CD4-positive, CD25-positive, alpha-beta regulatory T cell (primary cell): ENCODE measurements at regions not wholly inside any gene's neighbourhood (a gene's known extent, or its start where the extent isn't known, plus 50 kb on each side); places are given as distances from the start of the nearest gene placed in this dataset.

Experiments
- ATAC-seq, 2 donors: fragments of 150-1000 bp; cut with Tn5 transposase; one replicate each; pipeline ENCODE4 v1.10.0; 2021; ENCODE audit warnings: low read depth in 2 of 2, moderate number of reproducible peaks in 2 of 2, moderate library complexity in 1 of 2
- DNase-seq, 3 donors: peaks; one replicate each; pipeline versions ENCODE4 v3.0.0 to v3.0.0-alpha.2; 2012 to 2022; ENCODE audit warnings: mixed read lengths in 1 of 3
- H3K27ac ChIP-seq: one replicate; pipeline ENCODE4 v1.7.0; 2013; ENCODE audit warnings: mild to moderate bottlenecking, low read length; ENCODE audit not compliant: insufficient read depth, poor library complexity, severe bottlenecking
- H3K27me3 ChIP-seq: one replicate; pipeline ENCODE4 v1.7.0; 2013; ENCODE audit warnings: low read length; ENCODE audit not compliant: control insufficient read depth, insufficient read depth
- H3K36me3 ChIP-seq: one replicate; pipeline ENCODE4 v1.7.0; 2013; ENCODE audit warnings: mild to moderate bottlenecking, low read length, moderate library complexity; ENCODE audit not compliant: control insufficient read depth, insufficient read depth
- H3K4me1 ChIP-seq: 2 replicates; pipeline ENCODE4 v1.7.0; 2013; ENCODE audit warnings: mild to moderate bottlenecking, low read length; ENCODE audit not compliant: insufficient read depth, control insufficient read depth, poor library complexity, severe bottlenecking
- H3K4me3 ChIP-seq: one replicate; pipeline ENCODE4 v1.7.0; 2013; ENCODE audit warnings: low read depth, mild to moderate bottlenecking, low read length, moderate library complexity
- H3K9me3 ChIP-seq, 2 experiments: 1 replicate in 1 of 2; 2 replicates in 1 of 2; pipeline ENCODE4 v1.7.0; 2013; ENCODE audit warnings: low read length in 2 of 2, mild to moderate bottlenecking in 1 of 2, moderate library complexity in 1 of 2; ENCODE audit not compliant: control insufficient read depth in 2 of 2
- H3K27ac Mint-ChIP-seq, 3 donors: one replicate each; pipeline ENCODE4 v1.8.0; 2020 to 2022; ENCODE audit warnings: mild to moderate bottlenecking in 3 of 3, mixed read lengths in 3 of 3, moderate library complexity in 2 of 3
- H3K27me3 Mint-ChIP-seq: one replicate; pipeline ENCODE4 v1.8.0; 2022; ENCODE audit warnings: mild to moderate bottlenecking, mixed read lengths
- H3K36me3 Mint-ChIP-seq: one replicate; pipeline ENCODE4 v1.8.0; 2020; ENCODE audit warnings: mixed read lengths
- H3K4me1 Mint-ChIP-seq, 4 donors: one replicate each; pipeline ENCODE4 v1.8.0; 2020 to 2022; ENCODE audit warnings: mixed read lengths in 4 of 4, mild to moderate bottlenecking in 1 of 4
- H3K4me3 Mint-ChIP-seq, 4 donors: one replicate each; pipeline ENCODE4 v1.8.0; 2020 to 2022; ENCODE audit warnings: mild to moderate bottlenecking in 4 of 4, mixed read lengths in 4 of 4, moderate library complexity in 3 of 4
- H3K9me3 Mint-ChIP-seq, 7 donors: one replicate each; pipeline ENCODE4 v1.8.0; 2020 to 2022; ENCODE audit warnings: mixed read lengths in 7 of 7, mild to moderate bottlenecking in 3 of 7, moderate library complexity in 2 of 7

DNA sequence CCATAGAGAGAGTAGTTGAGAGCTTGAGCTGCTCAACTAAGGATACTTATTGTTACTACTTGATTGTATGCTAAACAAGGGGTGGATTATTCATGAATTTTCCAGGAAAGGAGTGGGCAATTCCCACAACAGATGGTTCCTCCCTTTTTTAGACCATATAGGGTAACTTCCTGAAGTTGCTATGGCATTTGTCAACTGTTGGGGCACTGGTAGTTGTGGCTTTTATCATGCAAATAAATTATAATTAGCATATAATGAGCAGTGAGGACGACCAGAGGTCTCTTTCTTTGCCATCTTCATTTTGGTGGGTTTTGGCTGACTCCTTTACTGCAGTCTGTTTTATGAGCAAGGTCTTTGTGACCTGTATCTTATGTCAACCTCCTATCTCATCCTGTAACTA, 1403.5 kb upstream of the PABPC4L start:
- ATAC-seq (no peak), DNase-seq (no peak)
- no peak overlapping the region for H3K27ac ChIP-seq
- Mint-ChIP-seq H3K36me3 (no peaks in the 10 kb centered on the region), H3K27me3 (no peaks in the 10 kb centered on the region), H3K9me3 (peaks cover 0 to 2% (median 0%) of the 10 kb centered on the region in 7 donors), H3K4me1 (no peaks in the 10 kb centered on the region), H3K27ac (no peak overlapping the region), H3K4me3 (no peak overlapping the region)
- H3K36me3 ChIP-seq: no peaks in the 10 kb centered on the region
- no peaks in the 10 kb centered on the region for H3K27me3 ChIP-seq
- H3K4me3 ChIP-seq: no peak overlapping the region
- H3K4me1 ChIP-seq: no peaks in the 10 kb centered on the region
- peaks cover 0 to 8% of the 10 kb centered on the region in 2 experiments for H3K9me3 ChIP-seq

DNA sequence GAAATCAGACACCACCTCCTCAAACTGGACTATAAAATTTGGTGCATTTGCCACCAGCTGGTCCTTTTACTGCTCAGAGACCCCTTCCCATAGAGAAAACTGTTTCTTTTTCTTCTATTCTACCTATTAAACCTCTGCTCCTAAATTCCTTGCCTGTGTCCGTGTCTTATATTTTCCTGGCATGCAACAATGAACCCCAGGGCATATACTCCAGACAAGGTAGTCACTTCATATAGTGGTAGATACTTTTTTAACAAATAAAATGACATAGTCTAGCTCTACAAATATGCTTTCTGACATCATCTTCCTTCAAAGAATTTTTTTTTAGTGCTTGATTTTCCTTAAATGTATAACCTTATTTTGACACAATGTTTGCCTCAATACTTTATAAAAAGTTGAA, 1402.9 kb upstream of the PABPC4L start:
- Mint-ChIP-seq H3K4me3 (peak overlapping the region in 1 of 4 donors; percentile 10), H3K9me3 (peaks cover 0 to 4% (median 0%) of the 10 kb centered on the region in 7 donors), H3K4me1 (no peaks in the 10 kb centered on the region), H3K27ac (no peak overlapping the region), H3K36me3 (no peaks in the 10 kb centered on the region), H3K27me3 (no peaks in the 10 kb centered on the region)
- Histone ChIP-seq H3K27ac (no peak overlapping the region), H3K4me3 (no peak overlapping the region), H3K36me3 (no peaks in the 10 kb centered on the region), H3K9me3 (peaks cover 0 to 8% of the 10 kb centered on the region in 2 experiments), H3K4me1 (no peaks in the 10 kb centered on the region), H3K27me3 (no peaks in the 10 kb centered on the region)
- ATAC-seq: no peak
- DNase-seq: no peak

DNA sequence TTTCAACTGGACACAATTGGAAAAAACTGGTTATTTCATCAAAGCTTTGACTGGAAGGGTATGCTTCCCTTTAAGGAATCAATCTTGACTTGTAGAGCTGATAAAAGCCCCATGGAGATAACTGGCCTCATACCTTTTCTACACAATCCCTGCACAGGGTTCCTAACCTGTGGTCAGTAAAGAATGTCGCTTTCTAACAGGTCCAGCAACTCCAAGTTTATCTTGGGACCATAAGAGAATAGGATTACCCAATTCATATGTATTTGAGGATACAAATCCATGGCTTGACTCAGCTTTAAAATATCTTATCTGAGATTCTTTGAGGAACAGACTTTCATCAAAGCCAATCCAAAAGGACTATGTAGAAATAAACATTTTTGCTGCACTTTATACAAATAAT, 1399.8 kb upstream of the PABPC4L start:
- Histone ChIP-seq H3K9me3 (peaks cover 0 to 17% of the 10 kb centered on the region in 2 experiments), H3K27me3 (no peaks in the 10 kb centered on the region), H3K36me3 (no peaks in the 10 kb centered on the region), H3K4me1 (no peaks in the 10 kb centered on the region), H3K4me3 (no peak overlapping the region), H3K27ac (no peak overlapping the region)
- Mint-ChIP-seq H3K36me3 (no peaks in the 10 kb centered on the region), H3K4me3 (no peak overlapping the region), H3K4me1 (no peaks in the 10 kb centered on the region), H3K9me3 (peaks cover 0 to 9% (median 2%) of the 10 kb centered on the region in 7 donors), H3K27me3 (no peaks in the 10 kb centered on the region), H3K27ac (no peak overlapping the region)
- DNase-seq (no peak), ATAC-seq (no peak)

DNA sequence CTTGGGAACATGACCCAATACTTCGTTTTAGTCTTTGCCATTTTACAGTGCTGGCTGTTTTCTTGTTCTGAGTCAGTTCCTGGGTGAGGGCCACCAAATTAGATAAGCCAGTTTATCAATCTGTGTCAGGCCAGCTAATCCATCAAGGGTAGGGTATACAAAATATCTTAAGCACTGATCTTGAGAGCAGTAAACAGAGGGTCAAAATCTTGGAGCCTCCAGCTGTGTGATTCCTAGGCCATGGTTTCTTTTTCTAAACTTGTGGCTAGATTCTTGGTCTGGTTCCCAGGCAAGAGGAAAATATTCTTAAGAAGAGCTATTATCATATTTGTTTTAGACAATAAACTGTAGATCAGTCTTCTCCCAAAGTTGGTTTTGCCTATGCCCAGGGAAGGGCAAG, 1396.6 kb upstream of the PABPC4L start:
- peaks cover 0 to 22% (median 6%) of the 10 kb centered on the region in 7 donors for H3K9me3 Mint-ChIP-seq
- H3K4me3 ChIP-seq: no peak overlapping the region
- H3K27me3 ChIP-seq: no peaks in the 10 kb centered on the region
- ATAC-seq (no peak), DNase-seq (no peak)
- H3K4me1 Mint-ChIP-seq: no peaks in the 10 kb centered on the region
- peaks cover 0 to 13% of the 10 kb centered on the region in 2 experiments for H3K9me3 ChIP-seq
- no peaks in the 10 kb centered on the region for H3K27me3 Mint-ChIP-seq
- H3K36me3 Mint-ChIP-seq: no peaks in the 10 kb centered on the region
- no peak overlapping the region for H3K27ac Mint-ChIP-seq
- H3K4me3 Mint-ChIP-seq: no peak overlapping the region
- H3K27ac ChIP-seq: no peak overlapping the region
- no peaks in the 10 kb centered on the region for H3K4me1 ChIP-seq
- no peaks in the 10 kb centered on the region for H3K36me3 ChIP-seq

DNA sequence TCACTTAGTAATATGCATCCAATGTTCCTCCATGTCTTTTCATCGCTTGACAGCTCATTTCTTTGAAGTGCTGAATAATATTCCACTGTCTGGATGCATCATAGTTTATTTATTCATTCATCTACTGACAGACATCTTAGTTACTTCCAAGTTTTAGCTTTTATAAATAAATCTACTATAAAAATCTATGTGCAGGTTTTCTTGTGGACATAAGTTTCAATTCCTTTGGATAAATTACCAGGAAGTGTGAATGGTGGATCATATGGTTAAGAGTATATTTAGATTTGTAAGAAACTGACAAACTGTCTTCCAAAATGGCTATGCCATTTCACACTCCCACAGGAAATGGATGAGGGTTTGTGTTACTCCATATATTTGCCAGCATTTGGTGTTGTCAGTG, 1392.9 kb upstream of the PABPC4L start:
- no peak for ATAC-seq
- H3K4me3 ChIP-seq: no peak overlapping the region

DNA sequence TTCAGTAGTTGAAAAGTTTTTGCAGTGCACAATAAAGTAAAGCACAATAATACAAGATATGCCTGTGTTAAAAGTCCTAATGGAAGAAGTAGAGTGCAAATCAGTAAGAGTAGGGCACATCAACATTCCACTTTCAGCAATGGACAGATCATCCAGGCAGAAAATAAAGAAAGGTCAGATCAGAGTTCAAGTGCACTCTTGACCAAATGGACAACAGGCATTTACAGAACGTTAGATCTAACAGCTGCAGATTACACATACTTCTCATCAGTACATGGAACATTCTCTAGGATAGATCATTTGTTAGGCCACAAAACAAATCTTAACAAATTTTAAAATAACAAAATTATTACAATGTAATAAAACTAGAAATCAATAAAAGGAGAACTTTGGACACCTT, 1373.5 kb upstream of the PABPC4L start:
- H3K9me3 Mint-ChIP-seq: peaks cover 0 to 17% (median 3%) of the 10 kb centered on the region in 7 donors
- H3K36me3 Mint-ChIP-seq: no peaks in the 10 kb centered on the region
- ATAC-seq (no peak), DNase-seq (no peak)
- Histone ChIP-seq H3K9me3 (no peaks in the 10 kb centered on the region), H3K27me3 (no peaks in the 10 kb centered on the region), H3K4me1 (no peaks in the 10 kb centered on the region), H3K27ac (no peak overlapping the region), H3K36me3 (no peaks in the 10 kb centered on the region), H3K4me3 (no peak overlapping the region)
- H3K4me1 Mint-ChIP-seq: no peaks in the 10 kb centered on the region
- no peak overlapping the region for H3K27ac Mint-ChIP-seq
- H3K27me3 Mint-ChIP-seq: no peaks in the 10 kb centered on the region
- H3K4me3 Mint-ChIP-seq: no peak overlapping the region

More for the DNA sequence above, 1392.9 kb upstream of the PABPC4L start:
- H3K4me3 Mint-ChIP-seq: no peak overlapping the region
- H3K4me1 Mint-ChIP-seq: no peaks in the 10 kb centered on the region
- Histone ChIP-seq H3K36me3 (no peaks in the 10 kb centered on the region), H3K4me1 (no peaks in the 10 kb centered on the region), H3K27ac (no peak overlapping the region), H3K9me3 (peaks cover 0 to 13% of the 10 kb centered on the region in 2 experiments), H3K27me3 (no peaks in the 10 kb centered on the region)
- no peaks in the 10 kb centered on the region for H3K36me3 Mint-ChIP-seq
- no peak for DNase-seq
- H3K9me3 Mint-ChIP-seq: peaks cover 0 to 27% (median 6%) of the 10 kb centered on the region in 7 donors
- no peak overlapping the region for H3K27ac Mint-ChIP-seq
- H3K27me3 Mint-ChIP-seq: no peaks in the 10 kb centered on the region

DNA sequence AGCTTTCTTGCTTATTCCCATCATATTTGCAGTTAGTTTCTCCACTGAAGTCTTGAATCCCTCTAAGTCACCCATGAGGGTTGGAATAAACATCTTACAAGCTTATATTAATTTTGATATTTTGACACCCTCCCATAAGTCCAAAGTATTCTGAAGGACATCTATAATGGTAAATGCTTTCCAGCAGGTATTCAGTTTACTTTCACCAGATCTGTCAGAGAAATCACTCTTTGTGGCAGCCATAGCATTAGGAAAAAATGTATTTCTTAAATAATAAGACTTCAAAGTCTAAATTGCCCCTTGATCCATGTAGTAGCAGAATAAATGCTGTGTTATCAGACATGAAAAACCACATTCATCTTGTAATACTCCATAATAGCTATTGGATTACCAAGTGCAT, 1371.7 kb upstream of the PABPC4L start:
- Histone ChIP-seq H3K4me1 (no peaks in the 10 kb centered on the region), H3K27ac (no peak overlapping the region), H3K9me3 (no peaks in the 10 kb centered on the region), H3K4me3 (no peak overlapping the region), H3K36me3 (no peaks in the 10 kb centered on the region), H3K27me3 (no peaks in the 10 kb centered on the region)
- no peak overlapping the region for H3K4me3 Mint-ChIP-seq
- no peaks in the 10 kb centered on the region for H3K36me3 Mint-ChIP-seq
- H3K4me1 Mint-ChIP-seq: no peaks in the 10 kb centered on the region
- H3K27ac Mint-ChIP-seq: peak overlapping the region in 1 of 3 donors; percentile 67
- ATAC-seq: no peak
- DNase-seq: no peak
- no peaks in the 10 kb centered on the region for H3K27me3 Mint-ChIP-seq
- H3K9me3 Mint-ChIP-seq: peaks cover 0 to 12% (median 3%) of the 10 kb centered on the region in 7 donors

DNA sequence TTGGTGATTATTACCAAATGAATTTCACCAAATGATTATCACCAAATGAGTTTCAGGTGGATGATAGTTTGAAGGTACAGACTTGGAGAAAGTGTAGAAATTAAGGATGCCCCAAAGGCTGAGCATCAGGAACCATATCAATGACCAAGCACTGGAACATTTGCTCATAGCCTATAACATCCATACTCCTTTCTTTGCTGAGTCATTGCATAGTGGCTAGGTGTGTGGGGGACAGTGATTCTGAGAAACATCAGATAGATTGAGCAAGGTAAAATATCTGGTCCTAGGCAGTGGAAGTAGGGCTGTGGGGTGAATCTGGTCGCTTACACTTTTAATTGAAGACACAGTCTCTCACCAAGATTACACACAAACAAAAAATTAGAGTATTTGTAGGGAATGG, 1362.5 kb upstream of the PABPC4L start:
- Mint-ChIP-seq H3K9me3 (peaks cover 0 to 13% (median 3%) of the 10 kb centered on the region in 7 donors), H3K4me3 (no peak overlapping the region), H3K27me3 (no peaks in the 10 kb centered on the region), H3K4me1 (no peaks in the 10 kb centered on the region), H3K36me3 (no peaks in the 10 kb centered on the region), H3K27ac (no peak overlapping the region)
- no peak for ATAC-seq
- H3K36me3 ChIP-seq: no peaks in the 10 kb centered on the region
- no peak for DNase-seq
- H3K4me3 ChIP-seq: no peak overlapping the region
- H3K4me1 ChIP-seq: no peaks in the 10 kb centered on the region
- peaks cover 3 to 8% of the 10 kb centered on the region in 2 experiments for H3K9me3 ChIP-seq
- H3K27ac ChIP-seq: no peak overlapping the region
- no peaks in the 10 kb centered on the region for H3K27me3 ChIP-seq
